HCT116 (cell line): ENCODE measurements at regions not wholly inside any gene's neighbourhood (a gene's known extent, or its start where the extent isn't known, plus 50 kb on each side); places are given as distances from the start of the nearest gene placed in this dataset.

ENCODE experiments used
- ATAC-seq: fragments of 200-7000 bp; cut with Tn5 transposase; 2 replicates; pipeline ENCODE4 v1.9.1; 2020; ENCODE audit warnings: mild to moderate bottlenecking, moderate library complexity
- BruUV-seq: library from RNA; stranded (reverse); fragments of 400-500 nt; replicated peaks from 2 replicates; lab custom pipeline; 2021; lab: Mats Ljungman, UMichigan
- CTCF ChIA-PET: fragments of 300-600 bp; sonication (Branson Sonifier 250); formaldehyde crosslinking; loops from one replicate; lab custom pipeline; 2021; ENCODE audit warnings: antibody characterized with exemption; lab: Charles Lee
- POLR2A ChIA-PET: fragments of 300-600, 350-600 bp; sonication (Branson Sonifier 250); formaldehyde crosslinking; loops from one replicate; lab custom pipeline; 2021; ENCODE audit warnings: antibody characterized with exemption; lab: Charles Lee
- RAD21 ChIA-PET, 2 experiments: fragments of 300-600 bp; sonication (Branson Sonifier 250); formaldehyde crosslinking; loops; one replicate each; lab custom pipeline; 2023; ENCODE audit warnings: low total read pairs in 2 of 2; ENCODE audit not compliant: uncharacterized antibody in 2 of 2, unreplicated experiment in 2 of 2, low non-redundant PET in 1 of 2; lab: Charles Lee
- DNase-seq: peaks from one replicate; pipeline ENCODE4 v3.0.0-alpha.2; 2010; ENCODE audit warnings: low read depth, low spot score
- H2AFZ ChIP-seq: fragments of 200-600 bp; shearing (Covaris generic), sonication (generic); 2 replicates; pipeline ENCODE4 v1.6.1; 2017; ENCODE audit warnings: low read depth, mixed run types, mixed read lengths, antibody characterized with exemption, low read length; ENCODE audit not compliant: poor library complexity, severe bottlenecking
- H3K27ac ChIP-seq: 2 replicates; pipeline ENCODE4 v1.5.1; 2012; ENCODE audit warnings: low read depth, low read length
- H3K27me3 ChIP-seq: fragments of 200-600 bp; sonication (generic); 2 replicates; pipeline ENCODE4 v1.6.1; 2016; ENCODE audit warnings: mixed run types, low read length, mixed read lengths; ENCODE audit not compliant: insufficient read depth
- H3K36me3 ChIP-seq, 2 experiments: fragments of 200-500 bp in 1 of 2; fragments of 200-600 bp in 1 of 2; sonication (Bioruptor generic) in 1 of 2; sonication (generic) in 1 of 2; 2 replicates each; pipeline versions ENCODE4 v1.5.1 to v1.6.1; 2014 to 2016; ENCODE audit warnings: low read length in 2 of 2, inconsistent platforms in 1 of 2, mixed read lengths in 1 of 2, mixed run types in 1 of 2; ENCODE audit not compliant: insufficient read depth in 2 of 2, control insufficient read depth in 1 of 2
- H3K4me1 ChIP-seq, 2 experiments: fragments of 200-600 bp in 1 of 2; sonication (generic) in 1 of 2; 2 replicates each; pipeline versions ENCODE4 v1.5.1 to v1.6.1; 2012 to 2017; ENCODE audit warnings: low read length in 2 of 2, inconsistent platforms in 1 of 2, mild to moderate bottlenecking in 1 of 2, mixed read lengths in 1 of 2, mixed run types in 1 of 2, moderate library complexity in 1 of 2; ENCODE audit not compliant: insufficient read depth in 2 of 2, control insufficient read depth in 1 of 2
- H3K4me2 ChIP-seq: fragments of 200-600 bp; sonication (generic); 2 replicates; pipeline ENCODE4 v1.6.1; 2017; ENCODE audit warnings: mixed run types, low read length, mixed read lengths
- H3K4me3 ChIP-seq, 2 experiments: fragments of 200-600 bp in 1 of 2; sonication (generic) in 1 of 2; replicated peaks in 1 of 2; 2 replicates each; pipeline ENCODE4 v1.5.1; 2011 to 2016; ENCODE audit warnings: low read length in 2 of 2, control low read depth in 1 of 2, low read depth in 1 of 2, mild to moderate bottlenecking in 1 of 2, mixed read lengths in 1 of 2, mixed run types in 1 of 2
- H3K79me2 ChIP-seq: fragments of 200-600 bp; sonication (generic); 2 replicates; pipeline ENCODE4 v1.6.1; 2017; ENCODE audit warnings: mild to moderate bottlenecking, mixed run types, low read length, moderate library complexity, mixed read lengths; ENCODE audit not compliant: insufficient read depth
- H3K9ac ChIP-seq: fragments of 200-600 bp; sonication (generic); 2 replicates; pipeline ENCODE4 v1.6.1; 2016; ENCODE audit warnings: low read length, mixed read lengths
- H3K9me2 ChIP-seq: fragments of 200-600 bp; sonication (generic), shearing (Covaris generic); 2 replicates; pipeline ENCODE4 v1.6.1; 2017; ENCODE audit warnings: mixed run types, mild to moderate bottlenecking, moderate library complexity; ENCODE audit not compliant: insufficient read depth
- H3K9me3 ChIP-seq, 2 experiments: fragments of 200-500 bp in 1 of 2; fragments of 200-600 bp in 1 of 2; sonication (Bioruptor generic) in 1 of 2; sonication (generic) in 1 of 2; 2 replicates each; pipeline ENCODE4 v1.6.1; 2014 to 2017; ENCODE audit warnings: low read length in 2 of 2, mixed read lengths in 2 of 2, inconsistent platforms in 1 of 2, low read depth in 1 of 2, mild to moderate bottlenecking in 1 of 2, mixed run types in 1 of 2, moderate library complexity in 1 of 2; ENCODE audit not compliant: control insufficient read depth in 1 of 2, insufficient read depth in 1 of 2
- H4K20me1 ChIP-seq: fragments of 200-600 bp; sonication (generic), shearing (Covaris generic); 2 replicates; pipeline ENCODE4 v1.6.1; 2017; ENCODE audit warnings: mixed run types, mild to moderate bottlenecking, moderate library complexity; ENCODE audit not compliant: insufficient read depth
- ATF3 ChIP-seq: IDR thresholded peaks from 2 replicates; pipeline ENCODE4 v1.6.1; 2012
- CEBPB ChIP-seq: IDR thresholded peaks from 2 replicates; pipeline ENCODE4 v1.6.1; 2012; ENCODE audit warnings: low read depth
- EZH2 ChIP-seq: fragments of 200-600 bp; sonication (generic); IDR thresholded peaks from 2 replicates; pipeline ENCODE4 v1.6.1; 2017; ENCODE audit warnings: antibody characterized with exemption, mixed run types
- EZH2phosphoT487 ChIP-seq: fragments of 200-600 bp; IDR thresholded peaks from 2 replicates; pipeline ENCODE4 v1.6.1; 2018; ENCODE audit warnings: antibody characterized with exemption, borderline replicate concordance
- POLR2A ChIP-seq: IDR thresholded peaks from 2 replicates; pipeline ENCODE4 v1.7.0; 2011; ENCODE audit warnings: borderline replicate concordance; ENCODE audit not compliant: insufficient read depth, insufficient read length; ENCODE audit errors: extremely low read depth
- POLR2AphosphoS5 ChIP-seq: IDR thresholded peaks from 2 replicates; pipeline ENCODE4 v1.6.1; 2011; ENCODE audit warnings: mild to moderate bottlenecking, low read depth, low read length, moderate library complexity
- REST ChIP-seq: IDR thresholded peaks from 2 replicates; pipeline ENCODE4 v1.6.1; 2012; ENCODE audit warnings: low read depth
- TCF7L2 ChIP-seq: IDR thresholded peaks from 2 replicates; pipeline ENCODE4 v1.7.0; 2011; ENCODE audit warnings: borderline replicate concordance, inconsistent platforms; ENCODE audit not compliant: insufficient read depth, insufficient read length; ENCODE audit errors: extremely low read depth
- YY1 ChIP-seq: IDR thresholded peaks from 2 replicates; pipeline ENCODE4 v1.6.1; 2011; ENCODE audit warnings: low read length, low read depth, moderate library complexity, mild to moderate bottlenecking; ENCODE audit not compliant: insufficient replicate concordance; ENCODE audit errors: extremely low read depth
- ZBTB33 ChIP-seq: IDR thresholded peaks from 2 replicates; pipeline ENCODE4 v1.6.1; 2011; ENCODE audit warnings: mild to moderate bottlenecking, low read length, moderate library complexity; ENCODE audit not compliant: insufficient replicate concordance; ENCODE audit errors: extremely low read depth
- intact Hi-C: fragments of 100-400 bp; cut with micrococcal nuclease; formaldehyde crosslinking; loops from 2 replicates; pipeline ENCODE4 v1.10.0; 2022

- ChIA-PET POLR2A (no interaction called here), CTCF (no interaction called here), RAD21 (no interaction called here)
- H3K36me3 ChIP-seq = no peaks in the 10 kb centered on the region
- H3K9me2 ChIP-seq = no peaks in the 10 kb centered on the region
- H3K4me3 ChIP-seq = no peak overlapping the region
- no peak overlapping the region for H2AFZ ChIP-seq
- no peaks in the 10 kb centered on the region for H3K27me3 ChIP-seq
- no TSS peak for BruUV-seq
- H4K20me1 ChIP-seq = no peaks in the 10 kb centered on the region
- DNase-seq = no peak
- no peak overlapping the region for H3K27ac ChIP-seq
- H3K9me3 ChIP-seq = peaks cover 0 to 37% of the 10 kb centered on the region in 2 experiments; a peak in 2 of 4 replicates
- no peaks in the 10 kb centered on the region for H3K79me2 ChIP-seq
- no peak overlapping the region for H3K9ac ChIP-seq
- no peak for ATAC-seq
- H3K4me1 ChIP-seq = no peaks in the 10 kb centered on the region
- TF ChIP-seq POLR2AphosphoS5 = no peak
- no peak for TF ChIP-seq POLR2A
- no peak for TF ChIP-seq TCF7L2
- TF ChIP-seq ATF3 = no peak
- TF ChIP-seq EZH2phosphoT487 = no peak
- TF ChIP-seq REST = no peak
- no peak for TF ChIP-seq EZH2
- no peak for TF ChIP-seq ZBTB33
- no peak for TF ChIP-seq CEBPB
- TF ChIP-seq YY1 = no peak
- no peak overlapping the region for H3K4me2 ChIP-seq
- intact Hi-C loops = no loop called here
Observed at GRCh38 chr19:28297036-28297435, 915.9 kb downstream of the UQCRFS1 start.
